GM18858 (cell line): ENCODE measurements at regions not wholly inside any gene's neighbourhood (a gene's known extent, or its start where the extent isn't known, plus 50 kb on each side); places are given as distances from the start of the nearest gene placed in this dataset.

Experiments
- ATAC-seq: cut with Tn5 transposase; IDR thresholded peaks from one replicate; pipeline ENCODE4 v1.9.1; 2021; ENCODE audit not compliant: unreplicated experiment

DNA sequence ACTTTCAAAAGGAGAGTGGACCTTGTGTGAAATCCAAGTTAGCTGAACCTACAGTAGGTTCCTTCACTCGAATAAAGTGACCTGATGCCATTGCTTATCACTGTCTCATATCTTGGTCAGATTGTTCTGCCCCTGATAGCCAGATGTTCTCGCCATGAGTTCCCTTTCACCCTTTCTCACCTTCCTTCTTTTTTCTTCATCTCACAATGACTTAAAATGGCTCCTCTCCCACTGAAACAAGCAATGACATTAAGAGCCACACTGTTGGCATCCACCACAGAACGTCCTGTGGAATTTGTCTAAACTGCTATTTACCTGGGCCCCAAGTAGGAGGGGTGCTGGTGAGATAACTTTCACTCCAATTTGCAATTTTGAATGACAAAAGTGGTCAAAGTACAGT, 227.6 kb upstream of the PPP1R2C start:
- ATAC-seq = no peak

- ATAC-seq = no peak
These were observed 230.4 kb upstream of the PPP1R2C start for GRCh38 chrX:43008356-43008755.

DNA sequence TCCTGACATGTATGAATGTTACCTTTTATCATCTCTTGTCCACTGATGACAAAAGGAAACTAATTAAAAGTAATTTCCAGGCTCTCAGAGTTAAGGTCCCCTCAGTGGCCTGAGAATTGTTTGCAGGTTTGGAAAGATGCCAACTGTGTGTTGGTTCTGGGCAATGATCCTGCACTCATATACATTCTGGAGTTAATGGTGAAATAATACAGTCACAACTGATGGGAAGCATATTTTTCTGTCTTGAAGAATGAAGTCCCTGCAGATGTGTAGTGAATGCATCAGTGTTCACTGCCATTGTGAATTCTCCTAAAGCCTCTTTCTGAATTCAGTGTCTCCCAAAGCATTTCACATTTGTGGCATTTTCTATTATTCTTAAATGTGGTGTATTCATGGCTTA, 238.1 kb upstream of the PPP1R2C start:
- no peak for ATAC-seq

GRCh38 chrX:43018031-43018430, 240.1 kb upstream of the PPP1R2C start:
- no peak for ATAC-seq

GRCh38 chrX:43019021-43019420, 241.1 kb upstream of the PPP1R2C start:
- no peak for ATAC-seq

DNA sequence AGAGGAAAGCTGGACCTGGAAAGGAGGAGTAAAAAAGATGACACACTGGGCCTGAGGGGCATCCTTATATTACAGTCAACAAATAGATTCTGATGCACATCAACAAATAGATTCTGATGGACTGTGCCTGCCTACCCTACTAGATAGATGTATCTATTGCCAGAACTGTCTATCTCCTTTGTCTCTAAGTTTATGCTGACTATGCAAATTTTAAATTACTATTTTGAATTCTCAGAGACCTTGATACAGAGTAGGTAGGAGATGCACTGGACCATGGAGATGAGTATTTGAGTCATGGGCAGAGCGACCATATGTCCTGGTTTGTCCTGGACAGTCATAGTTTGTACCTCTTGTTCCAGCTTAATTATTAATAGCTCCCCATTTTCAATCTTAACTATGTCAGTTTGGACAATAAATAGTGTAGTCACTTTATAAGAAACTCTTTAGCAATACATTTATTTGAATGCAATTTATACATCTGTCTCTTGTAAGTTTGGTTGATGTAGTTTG, 247.9 kb upstream of the PPP1R2C start:
- no peak for ATAC-seq

- ATAC-seq = no peak
These were observed 286.1 kb upstream of the PPP1R2C start for GRCh38 chrX:43064096-43064495.

DNA sequence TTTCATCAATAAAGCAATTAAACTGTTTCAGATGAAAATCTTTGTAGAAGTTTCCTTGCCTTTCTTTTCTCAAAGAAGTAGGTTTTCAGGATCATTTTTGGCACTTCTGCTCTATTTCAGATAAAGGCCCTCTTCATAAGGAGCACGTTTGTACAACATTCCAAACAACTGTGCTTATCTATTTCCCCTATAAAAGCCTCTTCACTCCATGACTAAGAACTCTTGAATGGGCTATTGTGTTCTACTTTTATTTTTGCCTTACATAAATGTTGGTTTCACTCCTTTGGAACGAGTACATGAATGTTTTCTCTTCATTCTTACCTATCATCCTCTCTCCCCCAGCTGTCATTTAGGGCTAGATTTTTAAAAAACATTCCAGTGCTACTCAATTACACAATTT, 288.0 kb upstream of the PPP1R2C start:
- no peak for ATAC-seq

DNA sequence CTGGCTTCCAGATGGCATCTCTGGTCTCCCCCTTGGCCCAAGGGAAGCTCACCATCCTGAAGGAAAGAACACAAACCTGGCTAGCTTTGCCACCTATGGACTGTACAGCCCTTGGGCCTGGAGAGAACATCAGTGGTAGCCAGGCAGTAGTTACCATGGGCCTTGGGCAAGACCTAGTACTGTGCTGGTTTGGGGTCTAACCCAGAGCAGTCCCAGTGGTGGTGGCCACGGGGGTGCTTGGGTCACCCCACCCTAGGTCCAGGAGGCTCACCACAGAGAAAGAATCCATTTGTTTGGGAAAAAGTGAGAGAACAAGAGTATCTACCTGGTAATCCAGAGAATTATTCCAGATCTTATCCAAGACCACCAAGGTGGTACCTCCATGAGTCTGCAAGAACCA, 290.7 kb upstream of the PPP1R2C start:
- no peak for ATAC-seq

DNA sequence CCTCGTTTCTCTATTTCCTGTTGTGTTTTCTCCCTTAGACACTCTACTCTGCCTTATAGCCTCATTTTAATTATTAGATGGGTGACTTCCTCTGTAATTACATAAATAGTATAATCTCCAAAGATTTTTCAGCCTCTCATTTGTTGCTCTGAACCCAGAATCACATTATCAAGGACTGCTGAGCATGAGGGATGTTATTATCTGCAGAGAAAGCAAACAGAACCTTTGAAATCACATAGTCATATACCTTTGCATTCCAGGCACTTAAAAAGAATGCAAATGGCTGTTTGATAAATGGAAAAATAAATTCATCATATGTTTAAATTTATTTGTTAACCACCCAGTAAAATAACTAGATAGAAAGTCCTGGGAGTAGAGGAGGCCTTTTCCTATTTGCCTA, 305.1 kb upstream of the PPP1R2C start:
- no peak for ATAC-seq

DNA sequence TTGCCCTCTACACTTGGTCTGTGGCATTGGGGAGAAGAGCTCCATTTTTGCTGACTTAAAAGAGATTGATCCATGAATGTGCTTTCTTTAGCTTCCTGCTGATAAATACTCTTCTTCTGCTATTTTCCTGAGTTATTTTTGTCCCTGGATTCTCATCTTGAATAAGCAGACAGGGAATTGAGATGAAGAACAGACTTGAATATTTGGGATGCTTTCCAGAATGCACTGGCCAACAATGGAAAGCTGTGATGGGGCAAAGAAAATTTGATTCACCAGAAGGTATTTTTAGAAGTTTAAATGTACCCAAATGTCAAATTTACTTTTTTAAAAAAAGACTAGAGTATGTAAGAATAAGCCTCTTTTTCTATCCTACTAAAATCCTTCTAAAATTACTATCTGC, 309.9 kb upstream of the PPP1R2C start:
- ATAC-seq = no peak

- no peak for ATAC-seq
These were observed 318.9 kb upstream of the PPP1R2C start for GRCh38 chrX:43096830-43097229.

- no peak for ATAC-seq
These were observed 328.0 kb upstream of the PPP1R2C start for GRCh38 chrX:43106009-43106408.

DNA sequence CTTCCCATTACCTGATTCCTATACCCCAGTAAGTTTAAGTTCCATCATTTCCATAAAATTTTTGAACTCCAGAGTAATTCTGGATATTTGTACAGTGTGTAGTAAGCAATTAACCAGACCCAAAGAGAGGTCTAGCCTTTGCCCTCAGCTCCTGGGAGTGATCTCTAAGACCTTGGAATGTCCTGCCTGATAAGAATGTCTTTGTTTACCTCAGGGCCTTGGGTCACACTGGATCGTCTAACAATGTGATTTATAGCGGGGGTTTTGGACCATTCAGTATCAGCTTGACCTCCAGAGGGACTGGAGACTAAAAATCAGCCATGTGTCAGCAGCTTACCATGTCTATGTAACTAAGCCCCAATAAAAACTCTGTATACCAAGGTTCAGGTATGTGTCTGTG, 330.9 kb upstream of the PPP1R2C start:
- ATAC-seq = no peak

GRCh38 chrX:43121637-43122036, 343.7 kb upstream of the PPP1R2C start:
- ATAC-seq = no peak

DNA sequence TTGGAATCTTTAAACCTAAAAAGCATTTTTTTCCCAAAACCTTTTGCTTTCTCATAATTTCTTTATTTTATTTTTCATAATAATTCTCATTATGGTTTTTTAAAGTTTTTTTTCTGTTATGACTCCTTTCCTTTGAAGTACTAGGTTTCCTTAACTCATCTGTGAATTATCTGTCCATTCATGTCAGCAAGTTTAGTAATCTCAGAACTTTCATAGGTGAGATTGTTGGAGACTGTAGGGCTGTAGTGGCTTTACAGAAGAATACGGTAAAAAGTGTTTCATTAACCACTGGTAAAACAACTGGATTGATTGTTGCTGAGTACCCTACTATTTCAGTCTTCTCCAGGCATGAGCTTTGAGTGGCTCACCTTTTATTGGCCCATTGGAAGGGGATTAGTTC, 361.7 kb upstream of the PPP1R2C start:
- no peak for ATAC-seq

DNA sequence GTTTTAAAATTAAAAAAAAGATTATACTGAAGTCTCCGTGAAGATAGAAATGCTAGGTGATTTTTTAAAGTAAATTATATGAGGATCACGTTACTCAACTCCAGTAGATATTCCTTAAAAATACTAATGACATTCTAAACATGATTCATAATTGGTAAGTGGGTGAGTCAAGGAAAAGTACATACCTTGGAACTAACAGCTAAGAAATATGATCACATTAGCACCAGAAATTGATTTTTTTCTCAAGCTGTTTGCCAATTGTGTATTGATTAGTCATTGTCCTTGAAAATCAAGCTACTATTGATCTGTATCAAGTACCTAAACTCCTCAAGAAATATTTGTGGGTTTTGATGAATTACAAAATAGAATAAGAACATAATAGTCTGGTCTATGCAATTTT, 362.6 kb upstream of the PPP1R2C start:
- ATAC-seq = no peak

GRCh38 chrX:43141885-43142284, 363.9 kb upstream of the PPP1R2C start:
- ATAC-seq = no peak

- no peak for ATAC-seq
These were observed 370.3 kb upstream of the PPP1R2C start for GRCh38 chrX:43148305-43148704.

DNA sequence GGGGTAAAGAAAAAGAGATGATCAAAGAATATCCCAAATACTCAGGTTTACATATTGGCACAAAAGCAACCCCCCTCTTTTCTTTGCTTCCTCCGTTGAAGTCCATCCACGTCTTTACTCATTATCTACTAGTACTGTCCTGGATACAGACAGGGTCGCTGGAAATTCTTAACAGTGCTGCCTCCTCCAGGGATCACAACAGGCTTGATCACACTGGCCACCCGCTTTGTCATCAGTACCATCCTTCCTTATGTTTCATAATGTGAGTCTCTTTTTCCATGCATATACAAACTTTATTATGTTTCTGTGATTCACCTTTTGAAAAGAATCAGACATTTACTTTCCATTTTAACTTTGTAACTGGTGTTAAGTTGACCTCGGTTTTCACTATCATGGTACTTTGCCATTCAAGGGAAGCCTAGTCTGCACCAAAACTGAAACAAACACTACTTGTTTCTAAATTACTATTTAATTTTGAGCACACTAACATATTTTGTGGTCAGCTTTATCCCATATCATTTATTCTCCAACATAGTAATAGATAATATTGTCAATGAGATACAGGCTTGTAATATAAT, 387.5 kb upstream of the PPP1R2C start:
- ATAC-seq = no peak

- no peak for ATAC-seq
These were observed 388.9 kb upstream of the PPP1R2C start for GRCh38 chrX:43166874-43167273.

DNA sequence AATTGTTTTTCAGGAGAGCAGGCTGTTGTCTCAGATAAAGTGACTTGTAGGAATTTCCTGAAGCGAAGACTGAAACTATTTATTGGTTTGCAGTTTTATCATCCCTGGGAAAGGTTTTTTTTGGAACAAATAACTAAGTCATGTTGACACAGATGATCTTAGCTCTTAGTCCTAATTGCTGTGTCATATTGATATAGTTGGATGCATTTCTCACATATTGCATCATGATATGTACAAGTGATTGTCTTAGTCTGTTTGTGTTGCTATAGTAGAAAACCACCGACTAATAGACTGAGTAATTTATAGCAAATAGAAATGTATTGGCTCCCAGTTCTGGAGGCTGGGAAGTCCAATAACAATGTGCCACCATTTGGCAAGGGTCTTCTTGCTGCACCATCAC, 397.5 kb upstream of the PPP1R2C start:
- no peak for ATAC-seq

- no peak for ATAC-seq
These were observed 398.7 kb upstream of the PPP1R2C start for GRCh38 chrX:43176686-43177085.

DNA sequence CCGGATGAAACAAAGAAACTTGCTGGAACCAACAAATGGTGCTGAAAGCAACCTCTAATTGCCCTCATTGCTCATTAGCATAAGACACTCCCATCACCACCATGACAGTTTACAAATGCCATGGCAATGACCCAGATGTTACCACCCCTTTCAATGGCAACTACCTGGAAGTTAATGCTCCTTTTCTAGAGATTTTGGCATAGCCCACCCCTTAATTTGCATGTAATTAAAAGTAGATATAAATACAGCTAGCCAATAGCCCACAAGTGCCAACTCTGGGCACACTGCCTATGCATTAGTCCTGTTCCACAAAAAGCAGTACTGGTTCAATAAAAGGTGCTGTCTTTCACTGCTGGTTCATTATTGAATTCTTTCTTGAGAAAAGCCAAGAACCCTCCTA, 410.3 kb upstream of the PPP1R2C start:
- no peak for ATAC-seq
